ENCODE measurements at regions not wholly inside any gene's neighbourhood (a gene's known extent, or its start where the extent isn't known, plus 50 kb on each side); places are given as distances from the start of the nearest gene placed in this dataset.

GRCh38 chr13:85462792-85463425 lies 336.3 kb downstream of the SLITRK6 start:
- no peak overlapping the region for H3K27ac ChIP-seq
- TF ChIP-seq CTCF (conservative IDR thresholded peaks at IDR 0.05): no peak

- H3K27ac ChIP-seq: no peak overlapping the region
- TF ChIP-seq CTCF (conservative IDR thresholded peaks at IDR 0.05): no peak
Observed at GRCh38 chr13:85461621-85462020, 337.6 kb downstream of the SLITRK6 start.

- no peak overlapping the region for H3K27ac ChIP-seq
- no peak for TF ChIP-seq CTCF (conservative IDR thresholded peaks at IDR 0.05)
Observed at GRCh38 chr13:85445534-85445933, 353.7 kb downstream of the SLITRK6 start.

- no peak for TF ChIP-seq CTCF (conservative IDR thresholded peaks at IDR 0.05)
- H3K27ac ChIP-seq: no peak overlapping the region
Observed at GRCh38 chr13:85441975-85442374, 357.2 kb downstream of the SLITRK6 start.

GRCh38 chr13:85441364-85441763 lies 357.9 kb downstream of the SLITRK6 start:
- no peak for TF ChIP-seq CTCF (conservative IDR thresholded peaks at IDR 0.05)
- no peak overlapping the region for H3K27ac ChIP-seq

GRCh38 chr13:85436029-85436428 lies 363.2 kb downstream of the SLITRK6 start:
- no peak for TF ChIP-seq CTCF (conservative IDR thresholded peaks at IDR 0.05)
- no peak overlapping the region for H3K27ac ChIP-seq

GRCh38 chr13:85434927-85435326 lies 364.3 kb downstream of the SLITRK6 start:
- TF ChIP-seq CTCF (conservative IDR thresholded peaks at IDR 0.05): no peak
- no peak overlapping the region for H3K27ac ChIP-seq

All from VCaP (cell line).